NCI-H446 (cell line): ENCODE measurements at regions not wholly inside any gene's neighbourhood (a gene's known extent, or its start where the extent isn't known, plus 50 kb on each side); places are given as distances from the start of the nearest gene placed in this dataset.
"Not testable (repeated sequence)": the region's sequence is repeated elsewhere in the genome, so short reads cannot be mapped to it uniquely, and the experiment has no call there.

ENCODE experiments used
- DNase-seq, 2 experiments: peaks; one replicate each; lab custom pipeline; 2025; lab: John Stamatoyannopoulos, UW

GRCh38 chr4:124887739-124888138 is 175.2 kb upstream of the ANKRD50 start:
- DNase-seq = no peak

DNA sequence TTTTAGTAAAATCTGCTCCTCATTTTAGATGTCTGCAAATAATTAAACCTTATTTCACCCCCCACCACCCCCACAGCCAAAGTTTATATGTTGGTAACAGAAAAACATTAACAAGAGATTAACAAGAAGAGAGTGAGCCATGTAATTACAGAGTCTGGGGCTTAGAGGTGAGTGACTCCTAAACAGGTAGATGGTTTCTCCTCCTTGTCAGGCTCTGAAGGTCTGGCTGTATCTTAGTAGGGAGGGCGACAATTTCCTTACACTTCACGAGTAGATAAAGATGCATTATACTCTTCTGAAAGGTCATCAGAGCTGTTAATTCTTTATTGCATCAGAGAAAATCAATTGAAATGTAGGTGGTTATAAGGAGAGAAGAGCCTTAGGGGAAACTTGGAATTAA is 171.8 kb upstream of the ANKRD50 start:
- DNase-seq = no peak

GRCh38 chr4:124883632-124884031 is 171.1 kb upstream of the ANKRD50 start:
- no peak for DNase-seq

- no peak for DNase-seq
These were observed 166.7 kb upstream of the ANKRD50 start for GRCh38 chr4:124879195-124879594.

GRCh38 chr4:124874172-124874450 is 161.6 kb upstream of the ANKRD50 start:
- no peak for DNase-seq

GRCh38 chr4:124873361-124874171 is 161.0 kb upstream of the ANKRD50 start:
- DNase-seq = no peak

GRCh38 chr4:124872659-124873058 is 160.1 kb upstream of the ANKRD50 start:
- no peak for DNase-seq

GRCh38 chr4:124869961-124870495 is 157.5 kb upstream of the ANKRD50 start:
- DNase-seq = no peak

DNA sequence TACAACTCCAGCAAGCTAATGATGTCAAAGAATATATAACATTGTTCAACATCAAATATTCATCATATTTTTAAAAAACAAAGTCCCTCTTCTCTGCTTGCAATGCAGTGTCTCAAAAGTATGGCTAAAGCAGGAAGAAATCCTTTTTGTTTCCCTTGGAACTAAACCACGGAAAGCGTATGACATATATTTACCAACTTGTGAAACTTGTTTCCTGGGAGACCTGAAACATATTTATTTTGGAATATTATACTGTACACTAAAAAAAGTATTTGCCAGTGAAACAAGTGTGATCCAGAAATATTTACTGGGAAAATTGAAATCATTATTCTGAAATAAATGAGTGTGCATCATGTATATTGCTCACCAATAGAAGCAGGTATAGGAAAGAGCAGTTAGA is 156.0 kb upstream of the ANKRD50 start:
- no peak for DNase-seq

DNA sequence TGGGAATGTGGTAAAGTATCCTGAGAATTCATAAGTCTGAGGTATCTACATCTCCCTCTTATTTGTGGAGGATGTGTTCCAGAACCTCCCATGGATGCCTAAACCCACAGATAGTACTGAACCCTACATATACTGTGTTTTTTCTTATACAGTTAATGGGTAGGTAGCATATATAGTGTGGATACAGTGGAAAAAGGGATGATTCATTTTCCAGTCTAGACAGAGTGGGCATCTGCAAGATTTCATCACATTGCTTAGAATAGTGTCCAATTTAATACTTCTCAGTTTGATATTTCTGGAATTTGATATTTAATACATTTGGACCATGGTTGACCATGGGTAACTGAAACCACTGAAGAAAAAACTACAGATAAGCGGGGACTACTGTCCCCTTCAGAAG is 155.0 kb upstream of the ANKRD50 start:
- DNase-seq = no peak

- no peak for DNase-seq
These were observed 153.8 kb upstream of the ANKRD50 start for GRCh38 chr4:124866301-124866700.

DNA sequence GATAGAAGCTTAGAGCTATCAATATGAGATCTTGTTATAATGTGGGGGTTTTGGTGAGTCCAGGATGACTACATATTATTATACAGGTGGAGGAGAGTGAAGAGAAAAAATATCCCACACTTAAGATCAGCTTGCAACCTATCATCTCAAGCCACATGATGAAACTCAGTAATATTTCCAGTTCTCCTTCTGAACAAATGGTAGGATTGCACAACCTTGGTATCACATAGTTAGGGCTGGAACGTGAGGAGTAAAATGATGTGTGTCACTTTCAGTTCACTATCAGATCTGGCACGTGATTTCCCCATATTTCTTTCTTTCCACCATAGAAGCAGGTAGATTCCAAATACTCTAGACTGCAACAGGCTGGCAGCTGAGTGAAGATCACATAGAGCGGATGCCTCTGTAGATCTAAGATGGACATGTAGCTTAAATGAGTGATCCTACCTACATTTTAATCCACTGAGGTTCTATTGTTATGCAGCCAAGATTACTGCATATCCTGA is 150.6 kb upstream of the ANKRD50 start:
- DNase-seq = no peak

DNA sequence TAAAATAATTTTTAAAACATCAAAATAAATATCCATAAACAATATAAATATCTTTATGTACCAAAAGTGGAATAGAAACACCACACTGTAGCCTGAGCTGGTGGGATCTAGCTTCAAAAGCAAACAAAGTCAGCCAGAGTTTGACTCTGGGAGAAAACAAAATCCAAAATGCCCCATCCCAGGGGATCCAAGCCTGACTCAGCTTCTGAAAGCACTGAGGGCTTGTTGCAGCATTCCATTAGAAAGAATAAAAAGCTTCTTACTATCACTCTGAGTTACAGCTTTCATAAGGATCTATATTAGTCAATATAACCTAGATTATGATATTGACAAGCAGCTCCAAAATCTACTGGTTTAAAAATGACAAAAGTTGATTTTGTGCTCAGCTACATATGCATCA is 149.7 kb upstream of the ANKRD50 start:
- DNase-seq = no peak

DNA sequence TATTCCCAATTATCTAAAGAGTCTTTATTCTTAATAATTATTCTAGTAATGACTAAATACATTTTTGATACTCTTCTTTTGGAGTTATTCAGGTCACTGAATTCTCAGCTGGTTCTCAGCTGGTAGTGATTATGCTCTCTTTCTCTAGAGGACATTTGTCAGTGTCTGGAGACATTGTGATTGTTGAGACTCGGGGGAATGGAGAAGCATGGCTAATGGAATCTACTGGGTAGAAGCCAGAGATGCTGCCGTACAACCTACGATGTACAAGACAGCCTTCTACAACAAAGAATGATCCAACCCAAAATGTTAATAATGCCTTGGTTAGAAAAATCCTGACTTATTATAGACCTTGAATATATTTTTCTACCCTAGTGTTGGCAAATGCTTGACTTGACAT is 149.2 kb upstream of the ANKRD50 start:
- DNase-seq = no peak

DNA sequence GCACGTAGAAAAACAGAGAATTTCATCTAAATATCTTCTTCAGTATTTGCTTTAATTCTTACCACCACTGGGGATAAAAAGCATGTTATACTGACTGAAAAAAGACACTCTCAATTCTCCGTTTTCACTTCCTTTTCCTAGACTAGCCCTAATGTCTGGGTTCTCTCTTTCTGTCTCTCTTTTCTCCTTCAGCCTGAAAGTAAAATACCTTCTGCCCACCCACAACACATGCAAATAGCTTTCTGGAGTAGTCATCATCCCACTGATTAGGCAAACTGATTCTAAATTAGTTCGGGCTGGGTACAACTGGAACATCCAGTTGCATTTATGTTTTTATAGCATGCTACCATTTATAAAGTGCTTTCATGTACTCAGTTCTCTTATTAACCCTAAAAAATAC is 142.4 kb upstream of the ANKRD50 start:
- no peak for DNase-seq

DNA sequence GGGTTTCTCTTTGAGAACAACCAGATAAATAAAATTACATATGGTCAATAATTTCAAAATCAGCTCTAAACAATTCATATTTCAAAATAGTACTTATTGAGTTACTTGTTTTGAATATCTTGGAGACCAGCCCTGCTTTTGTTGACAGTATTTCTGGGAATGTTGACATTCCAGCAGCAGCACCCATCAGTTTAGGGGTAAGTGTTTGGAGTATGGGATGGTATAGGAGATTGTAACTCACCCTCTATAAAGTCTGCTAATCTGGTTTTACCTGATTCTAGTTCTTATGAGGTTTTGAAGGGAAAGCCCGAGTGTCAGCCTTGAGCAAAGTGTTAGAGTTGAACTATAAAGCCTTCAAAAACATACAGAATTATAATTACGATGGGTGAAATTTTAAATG is 139.2 kb upstream of the ANKRD50 start:
- no peak for DNase-seq

DNA sequence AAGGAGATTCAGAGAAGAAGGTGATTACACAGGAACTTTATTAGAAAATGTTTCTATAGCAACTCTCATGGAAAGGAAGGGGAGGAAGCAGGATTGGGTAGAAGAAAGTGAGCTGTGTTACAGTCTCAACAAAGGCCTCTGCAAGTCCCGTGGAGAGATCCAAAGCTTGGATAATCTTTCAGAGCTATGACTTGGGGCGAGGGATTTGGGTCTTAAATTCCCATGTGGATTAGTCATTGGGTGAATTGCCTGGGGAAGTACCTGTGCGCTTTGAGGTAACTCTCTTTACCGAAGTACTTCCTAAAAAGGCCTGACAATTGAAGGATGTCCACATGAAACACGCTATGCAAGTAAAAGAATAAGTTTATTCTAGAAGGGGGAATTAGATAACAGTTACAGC is 133.8 kb upstream of the ANKRD50 start:
- no peak for DNase-seq

GRCh38 chr4:124839786-124840390 is 127.4 kb upstream of the ANKRD50 start:
- no peak for DNase-seq

- no peak for DNase-seq
These were observed 121.4 kb upstream of the ANKRD50 start for GRCh38 chr4:124833831-124834505.

- no peak for DNase-seq
These were observed 115.8 kb upstream of the ANKRD50 start for GRCh38 chr4:124828382-124828781.

- DNase-seq = no peak
These were observed 105.0 kb upstream of the ANKRD50 start for GRCh38 chr4:124817531-124817930.

DNA sequence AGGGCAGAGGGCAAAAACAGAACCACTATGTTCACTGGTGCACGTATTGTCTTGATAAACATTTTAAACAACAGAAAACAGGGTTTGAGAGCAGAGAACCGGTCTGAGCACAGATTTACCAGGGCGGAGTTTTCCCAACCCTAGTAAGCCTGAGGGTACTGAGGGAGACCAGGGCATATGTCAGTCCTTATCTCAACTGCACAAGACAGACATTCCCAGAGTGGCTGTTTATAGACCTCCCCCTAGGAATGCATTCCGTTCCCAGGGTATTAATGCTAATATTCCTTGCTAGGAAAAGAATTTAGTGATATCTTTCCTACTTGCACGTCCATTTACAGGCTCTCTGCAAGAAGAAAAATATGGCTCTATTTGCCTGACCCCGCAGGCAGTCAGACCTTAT is 99.7 kb upstream of the ANKRD50 start:
- DNase-seq = not testable (repeated sequence)

DNA sequence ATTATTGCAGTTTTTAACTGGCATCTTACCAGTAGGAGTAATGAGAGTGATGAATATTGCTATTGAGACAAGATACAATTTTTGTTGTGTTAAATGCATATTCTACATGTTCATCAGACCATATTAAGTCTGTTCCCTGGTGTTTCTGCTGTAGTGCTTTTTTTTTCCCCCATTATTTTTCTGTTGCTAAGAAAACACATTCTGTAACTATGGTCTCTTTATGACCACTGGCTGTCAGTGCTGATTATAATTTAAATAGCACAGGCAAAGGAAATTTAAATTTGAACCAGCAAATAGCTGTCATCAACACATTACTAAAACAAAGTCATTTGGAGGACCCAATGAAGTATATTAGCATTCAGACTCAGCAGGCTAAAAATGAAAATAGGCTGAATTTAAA is 98.3 kb upstream of the ANKRD50 start:
- no peak for DNase-seq
